Lung (tissue), 11 donors: ENCODE measurements at regions not wholly inside any gene's neighbourhood (a gene's known extent, or its start where the extent isn't known, plus 50 kb on each side); places are given as distances from the start of the nearest gene placed in this dataset.

Experiments used
- ATAC-seq: fragments of 200-7000 bp; cut with Tn5 transposase; one replicate; pipeline ENCODE4 v1.9.1; 2020; ENCODE audit warnings: moderate number of reproducible peaks; ENCODE audit not compliant: insufficient read depth, low FRiP score
- DNase-seq, 3 donors: peaks; one replicate each; pipeline ENCODE4 v3.0.0-alpha.2; 2013 to 2017
- H3K27ac ChIP-seq, 2 donors: one replicate each; pipeline ENCODE4 v1.5.1; 2013; ENCODE audit warnings: mild to moderate bottlenecking in 2 of 2, moderate library complexity in 2 of 2, control low read depth in 1 of 2, inconsistent platforms in 1 of 2, low read depth in 1 of 2, low read length in 1 of 2
- H3K27me3 ChIP-seq, 3 donors: one replicate each; pipeline ENCODE4 v1.5.1; 2013; ENCODE audit warnings: low read length in 2 of 3; ENCODE audit not compliant: control insufficient read depth in 3 of 3, insufficient read depth in 3 of 3
- H3K36me3 ChIP-seq, 4 donors: one replicate each; pipeline ENCODE4 v1.5.1; 2013; ENCODE audit warnings: low read length in 4 of 4, mild to moderate bottlenecking in 1 of 4, moderate library complexity in 1 of 4; ENCODE audit not compliant: control insufficient read depth in 4 of 4, insufficient read depth in 4 of 4
- H3K4me1 ChIP-seq, 5 donors: one replicate each; pipeline ENCODE4 v1.5.1; 2013; ENCODE audit warnings: low read length in 5 of 5, mild to moderate bottlenecking in 2 of 5, moderate library complexity in 1 of 5; ENCODE audit not compliant: control insufficient read depth in 5 of 5, insufficient read depth in 5 of 5
- H3K4me3 ChIP-seq: one replicate; pipeline ENCODE4 v1.5.1; 2013; ENCODE audit warnings: mild to moderate bottlenecking, control low read depth, moderate library complexity
- H3K9ac ChIP-seq, 2 donors: one replicate each; pipeline ENCODE4 v1.5.1; 2013; ENCODE audit warnings: low read length in 2 of 2, control low read depth in 1 of 2; ENCODE audit not compliant: insufficient read depth in 1 of 2
- H3K9me3 ChIP-seq, 4 donors: one replicate each; pipeline ENCODE4 v1.5.1; 2013; ENCODE audit warnings: low read length in 3 of 4, mild to moderate bottlenecking in 1 of 4, moderate library complexity in 1 of 4; ENCODE audit not compliant: control insufficient read depth in 4 of 4, insufficient read depth in 3 of 4
- WGBS, 2 donors: extraction: QIAGEN DNeasy Blood & Tissue Kit; methylation state at CpG; one replicate each; pipeline ENCODE4 v1.1.7; 2013; 5-methylcytosine and 5-hydroxymethylcytosine counted together
- TF ChIP-seq, protein P1 (sequence below): IDR thresholded peaks from 2 replicates; pipeline ENCODE4 v1.5.1; 2012; ENCODE audit warnings: mild to moderate bottlenecking; ENCODE audit errors: control extremely low read depth, extremely low read depth
- donor health status: control.
- donor health status: control.
- donor health status: Bipolar disorder and iron deficiency.
- donor health status: healthy.
- donor health status: DM: yes; HTN: yes; CAD: no.

DNA sequence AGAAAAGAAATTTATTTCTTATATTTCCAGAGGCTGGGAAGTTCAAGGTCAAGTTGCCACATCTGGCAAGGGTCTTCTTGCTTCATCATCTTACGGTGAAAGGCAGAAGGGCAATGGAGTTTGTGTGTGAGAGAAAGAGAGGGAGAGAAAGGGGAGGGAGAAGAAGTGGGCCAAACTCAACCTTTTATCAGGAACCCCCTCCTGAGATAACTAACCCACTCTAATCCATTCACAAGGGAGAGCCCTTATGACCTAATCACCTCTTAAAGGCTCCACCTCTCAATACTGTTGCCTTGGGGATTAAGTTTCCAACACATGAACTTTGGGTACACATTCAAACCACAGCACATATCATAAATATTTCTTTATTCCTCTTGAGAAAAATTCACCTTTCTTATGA lies 203.3 kb upstream of the FAM241A start:
- Histone ChIP-seq H3K9me3 (no peaks in the 10 kb centered on the region), H3K36me3 (no peaks in the 10 kb centered on the region), H3K27ac (no peak overlapping the region), H3K9ac (no peak overlapping the region), H3K27me3 (peaks cover 0 to 2% (median 0%) of the 10 kb centered on the region in 3 donors), H3K4me1 (no peaks in the 10 kb centered on the region), H3K4me3 (no peak overlapping the region)
- DNase-seq (no peak), ATAC-seq (no peak)
- 77 to 88% methylated on average over 1 of the region's 1 CpG for WGBS, 2 donors
- TF ChIP-seq, protein P1, sequence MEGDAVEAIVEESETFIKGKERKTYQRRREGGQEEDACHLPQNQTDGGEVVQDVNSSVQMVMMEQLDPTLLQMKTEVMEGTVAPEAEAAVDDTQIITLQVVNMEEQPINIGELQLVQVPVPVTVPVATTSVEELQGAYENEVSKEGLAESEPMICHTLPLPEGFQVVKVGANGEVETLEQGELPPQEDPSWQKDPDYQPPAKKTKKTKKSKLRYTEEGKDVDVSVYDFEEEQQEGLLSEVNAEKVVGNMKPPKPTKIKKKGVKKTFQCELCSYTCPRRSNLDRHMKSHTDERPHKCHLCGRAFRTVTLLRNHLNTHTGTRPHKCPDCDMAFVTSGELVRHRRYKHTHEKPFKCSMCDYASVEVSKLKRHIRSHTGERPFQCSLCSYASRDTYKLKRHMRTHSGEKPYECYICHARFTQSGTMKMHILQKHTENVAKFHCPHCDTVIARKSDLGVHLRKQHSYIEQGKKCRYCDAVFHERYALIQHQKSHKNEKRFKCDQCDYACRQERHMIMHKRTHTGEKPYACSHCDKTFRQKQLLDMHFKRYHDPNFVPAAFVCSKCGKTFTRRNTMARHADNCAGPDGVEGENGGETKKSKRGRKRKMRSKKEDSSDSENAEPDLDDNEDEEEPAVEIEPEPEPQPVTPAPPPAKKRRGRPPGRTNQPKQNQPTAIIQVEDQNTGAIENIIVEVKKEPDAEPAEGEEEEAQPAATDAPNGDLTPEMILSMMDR = no peak

DNA sequence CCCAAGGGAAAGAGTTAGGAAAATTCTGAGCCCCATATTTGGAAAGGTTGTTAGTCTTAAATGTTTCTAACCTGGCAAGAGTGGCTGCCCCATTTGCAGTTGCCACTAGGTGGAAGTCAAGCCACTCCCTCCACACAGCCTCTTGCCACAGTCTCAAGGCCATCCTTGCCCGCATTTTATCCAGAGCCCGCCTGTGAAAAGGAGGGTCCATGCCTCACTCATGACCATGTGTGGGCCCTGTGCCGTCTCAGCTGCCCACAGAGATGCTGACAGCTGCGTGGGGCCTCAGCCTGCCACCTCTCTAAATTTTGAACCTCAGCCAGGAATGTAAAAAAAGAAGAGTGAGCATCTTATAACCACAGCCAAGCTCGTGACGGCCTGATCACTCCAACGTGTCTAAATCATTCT lies 201.5 kb upstream of the FAM241A start:
- Histone ChIP-seq H3K27ac (no peak overlapping the region), H3K36me3 (no peaks in the 10 kb centered on the region), H3K9ac (no peak overlapping the region), H3K27me3 (no peaks in the 10 kb centered on the region), H3K4me3 (no peak overlapping the region), H3K9me3 (no peaks in the 10 kb centered on the region), H3K4me1 (no peaks in the 10 kb centered on the region)
- peak; percentile 15 to 29 (median 28) for DNase-seq
- TF ChIP-seq, protein P1 = no peak
- WGBS, 2 donors = 16 to 18% methylated on average over 7 of the region's 7 CpGs
- peak; percentile 41 for ATAC-seq

DNA sequence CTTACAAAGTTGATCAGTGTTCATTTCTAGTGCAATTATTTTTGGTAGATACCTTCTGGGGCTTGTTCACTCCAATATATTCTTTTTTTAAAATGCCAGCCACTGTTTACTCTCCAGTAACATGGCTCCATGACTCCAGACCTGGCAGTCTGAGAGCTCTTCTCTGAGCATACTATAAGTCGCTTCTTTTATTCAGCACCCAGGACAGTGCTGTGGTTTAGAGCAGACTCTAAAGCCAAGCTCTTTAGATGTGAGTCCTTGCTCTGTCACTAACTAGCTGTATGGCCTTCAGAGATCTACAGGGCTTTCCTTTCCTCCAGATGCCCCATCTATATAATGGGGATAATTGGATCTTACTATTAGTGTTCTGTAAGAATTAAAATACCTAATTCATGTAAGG lies 200.2 kb upstream of the FAM241A start:
- no peaks in the 10 kb centered on the region for H3K4me1 ChIP-seq
- no peaks in the 10 kb centered on the region for H3K36me3 ChIP-seq
- no peaks in the 10 kb centered on the region for H3K27me3 ChIP-seq
- no peak overlapping the region for H3K9ac ChIP-seq
- ATAC-seq = no peak
- no peak overlapping the region for H3K27ac ChIP-seq
- WGBS, 2 donors = 65 to 89% methylated on average over 1 of the region's 1 CpG
- no peaks in the 10 kb centered on the region for H3K9me3 ChIP-seq
- no peak overlapping the region for H3K4me3 ChIP-seq
- TF ChIP-seq, protein P1 = no peak
- peak in 1 of 3 donors; percentile 5 for DNase-seq

DNA sequence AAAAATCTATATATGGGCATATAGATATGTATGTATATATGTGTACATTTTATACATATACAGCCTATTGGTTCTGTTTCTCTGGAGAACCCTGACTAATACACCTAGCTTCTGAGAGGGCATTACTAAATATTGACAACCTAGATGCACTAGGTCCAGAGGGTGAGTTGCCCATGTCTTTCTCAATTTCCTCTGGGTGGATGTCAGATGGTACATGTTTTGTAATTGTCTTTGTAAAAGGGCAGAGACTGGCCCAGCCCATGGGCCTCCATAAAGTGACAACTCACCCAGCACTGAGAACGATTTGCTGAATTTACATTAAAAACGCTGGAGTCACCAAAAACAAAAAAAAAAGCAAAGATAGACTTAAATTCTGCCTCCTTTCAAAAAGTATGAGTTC lies 198.5 kb upstream of the FAM241A start:
- Histone ChIP-seq H3K27me3 (no peaks in the 10 kb centered on the region), H3K36me3 (no peaks in the 10 kb centered on the region), H3K9ac (no peak overlapping the region), H3K4me1 (no peaks in the 10 kb centered on the region), H3K9me3 (no peaks in the 10 kb centered on the region), H3K4me3 (no peak overlapping the region), H3K27ac (no peak overlapping the region)
- ATAC-seq (peak; percentile 58), DNase-seq (no peak)
- TF ChIP-seq, protein P1 = no peak
- WGBS, 2 donors = 75 to 81% methylated on average over 2 of the region's 2 CpGs
